GM18907 (cell line): ENCODE measurements at regions not wholly inside any gene's neighbourhood (a gene's known extent, or its start where the extent isn't known, plus 50 kb on each side); places are given as distances from the start of the nearest gene placed in this dataset.

Experiments used
- ATAC-seq: cut with Tn5 transposase; IDR thresholded peaks from one replicate; pipeline ENCODE4 v1.9.1; 2021; ENCODE audit warnings: mild to moderate bottlenecking, moderate library complexity; ENCODE audit not compliant: unreplicated experiment

GRCh38 chr12:105977236-105977635 is 161.5 kb downstream of the NUAK1 start:
- no peak for ATAC-seq

DNA sequence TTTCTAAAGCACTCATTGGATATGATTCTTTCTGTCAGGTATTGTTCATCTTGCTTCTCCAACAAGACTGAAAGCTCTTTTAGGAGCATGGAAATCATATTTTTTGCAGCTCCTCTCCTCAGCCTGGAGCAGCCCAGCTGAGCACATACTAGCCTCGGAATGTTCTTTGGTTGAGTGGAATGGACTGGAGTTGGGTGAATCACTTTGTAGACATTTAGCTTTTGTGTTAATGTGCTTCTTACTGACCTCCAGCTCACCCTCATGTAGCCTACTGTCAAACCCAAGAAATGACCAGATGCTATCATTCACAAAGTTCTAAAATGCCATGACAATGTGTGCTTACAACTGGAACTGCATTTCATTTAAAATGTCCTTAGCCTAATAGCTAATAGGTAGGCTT is 161.1 kb downstream of the NUAK1 start:
- no peak for ATAC-seq

DNA sequence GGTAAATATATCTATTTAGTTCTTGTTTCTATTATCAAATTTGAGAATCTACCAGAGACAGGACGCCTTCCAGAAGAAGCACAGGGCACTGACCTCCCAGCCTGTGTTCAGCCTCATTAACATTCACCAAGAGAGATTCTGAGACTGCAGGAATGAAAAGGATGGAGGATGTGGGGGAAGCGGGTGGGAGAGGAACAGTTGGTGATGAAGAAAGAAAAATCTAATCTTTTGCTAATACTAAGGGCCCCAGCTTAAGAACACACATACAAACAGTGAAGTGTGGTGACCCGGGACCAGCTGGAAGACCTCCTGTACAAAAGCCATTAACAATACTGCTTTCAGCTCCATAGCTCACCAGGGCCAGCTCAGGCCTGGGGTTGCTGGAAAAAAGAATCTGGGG is 160.5 kb downstream of the NUAK1 start:
- no peak for ATAC-seq

GRCh38 chr12:105978686-105979085 is 160.1 kb downstream of the NUAK1 start:
- no peak for ATAC-seq

DNA sequence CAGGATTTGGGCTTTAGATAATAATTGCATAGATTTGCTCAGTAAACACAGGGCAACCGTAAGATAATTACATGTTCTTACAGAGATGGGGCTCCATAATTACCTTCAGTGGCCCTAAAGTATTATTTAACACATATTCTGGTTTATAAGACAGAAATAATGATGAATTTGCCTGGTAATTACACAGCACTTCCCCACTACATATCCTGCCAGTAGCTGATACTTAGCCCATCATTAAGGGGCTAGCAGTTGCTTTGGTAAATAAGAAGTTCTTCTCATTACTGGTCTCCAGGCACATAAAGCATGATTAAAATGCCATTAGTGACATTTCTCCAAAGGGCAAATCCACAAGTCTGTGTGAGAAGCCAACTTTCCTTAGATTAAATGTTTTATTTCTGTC is 158.7 kb downstream of the NUAK1 start:
- ATAC-seq: no peak

DNA sequence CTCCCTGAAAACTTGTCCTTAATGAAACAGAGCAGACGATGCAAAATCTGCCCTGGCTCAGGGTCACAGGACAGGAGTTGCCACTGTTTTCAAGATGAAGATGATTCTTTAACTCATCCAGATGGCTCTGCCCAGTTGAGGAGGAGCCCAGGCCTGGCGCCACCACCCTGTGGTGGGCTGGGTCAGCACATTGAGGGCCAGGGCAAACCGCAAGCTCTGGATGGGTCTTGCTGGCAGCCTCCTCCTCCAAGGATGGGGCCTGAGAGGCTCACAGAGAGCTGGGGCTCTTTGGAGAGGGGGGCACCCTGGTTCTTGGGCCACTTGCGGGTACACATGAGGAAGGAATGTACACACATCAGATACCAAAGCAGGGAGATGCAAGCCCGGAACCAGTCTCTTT is 158.2 kb downstream of the NUAK1 start:
- no peak for ATAC-seq

DNA sequence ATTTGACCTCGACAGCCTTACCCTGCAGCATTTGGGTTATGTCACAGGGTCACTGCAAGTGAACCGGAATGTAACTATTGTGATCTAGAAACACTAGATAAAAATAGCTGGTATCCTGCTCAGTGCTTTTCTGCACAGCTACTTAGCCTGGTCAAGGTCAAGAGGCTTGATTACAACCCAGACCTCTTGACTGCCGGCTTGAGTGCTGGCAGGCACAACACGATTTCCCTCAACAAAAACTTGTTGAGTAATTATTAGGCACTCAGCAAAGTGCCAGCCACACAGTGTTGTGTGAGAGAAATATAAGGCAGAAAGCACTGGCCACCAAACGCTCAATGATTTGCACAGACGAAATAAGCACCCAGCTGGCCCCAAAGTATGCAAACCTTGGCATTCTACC is 156.7 kb downstream of the NUAK1 start:
- no peak for ATAC-seq

DNA sequence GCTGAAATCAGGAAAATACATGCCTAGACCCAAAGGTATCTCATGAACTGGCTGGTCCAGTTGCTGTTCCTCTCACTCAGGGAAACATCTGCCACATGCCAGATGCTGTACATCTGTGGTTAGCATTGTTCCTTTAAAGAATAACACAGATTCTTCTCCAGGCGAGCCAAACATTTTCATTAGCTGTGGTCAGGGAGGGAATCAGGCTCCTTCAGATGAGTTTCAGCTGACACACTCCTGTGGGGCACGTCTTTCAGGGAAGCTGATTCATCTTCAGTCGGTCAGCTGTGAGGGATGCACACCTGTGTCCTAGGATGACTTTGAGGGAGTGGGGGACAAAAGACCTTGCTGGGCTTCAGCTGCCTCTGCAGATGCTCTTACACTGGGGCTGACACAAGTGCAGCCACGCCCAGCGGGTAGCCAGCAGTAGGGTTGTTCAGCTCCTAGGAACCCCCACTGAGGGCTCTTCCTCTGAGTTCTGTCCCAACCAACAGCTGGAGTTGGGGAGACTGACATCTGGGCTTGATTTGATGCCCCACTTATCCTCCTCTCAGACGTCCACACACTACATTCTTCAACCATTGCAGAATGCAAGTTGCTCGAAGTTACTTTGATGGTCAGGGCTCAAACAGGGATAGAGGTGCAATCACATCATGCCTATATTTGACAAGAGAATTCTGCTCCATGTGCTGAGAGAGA is 155.0 kb downstream of the NUAK1 start:
- ATAC-seq: no peak

GRCh38 chr12:105985383-105985782 is 153.4 kb downstream of the NUAK1 start:
- ATAC-seq: no peak

DNA sequence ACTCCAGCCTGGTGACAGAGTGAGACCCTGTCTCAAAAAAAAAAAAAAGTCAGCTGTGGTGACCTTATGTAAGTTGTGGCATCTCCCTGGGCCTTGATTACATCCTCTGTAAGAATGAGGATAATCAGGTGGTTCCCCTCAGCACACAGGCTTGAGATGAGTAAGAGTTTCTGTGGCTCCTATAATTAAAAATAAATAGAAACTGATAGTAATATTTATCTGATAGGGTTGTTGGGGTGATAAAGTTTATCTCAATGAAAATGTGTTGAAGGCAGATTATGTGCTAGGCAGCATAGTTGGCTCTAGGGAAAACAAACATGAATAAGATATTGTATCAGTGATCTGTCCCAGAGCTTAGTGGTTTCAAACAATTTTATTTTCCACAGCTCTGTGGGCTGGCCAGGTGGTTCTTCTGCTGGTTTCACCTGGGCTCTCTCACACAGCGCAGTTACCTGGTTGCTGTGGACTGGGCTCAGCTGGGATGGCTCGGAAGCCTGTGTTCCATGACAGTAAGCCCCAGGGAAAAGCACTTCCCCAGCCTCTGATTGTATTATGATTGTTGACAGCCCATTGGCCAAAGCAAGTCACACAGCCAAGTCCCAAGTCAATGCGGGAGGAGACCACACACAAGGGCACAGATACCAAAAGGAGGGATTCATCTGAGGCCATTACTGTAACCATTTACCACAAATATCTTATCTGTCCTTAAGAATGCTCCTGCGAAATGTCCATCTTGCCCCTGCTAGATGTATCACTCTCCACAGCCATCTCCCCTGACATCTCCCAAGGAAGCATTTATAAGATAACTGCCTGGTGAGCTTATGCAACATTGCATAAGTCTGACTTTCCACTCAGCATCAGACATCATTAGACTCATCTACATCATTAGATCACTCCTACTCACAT is 151.7 kb downstream of the NUAK1 start:
- no peak for ATAC-seq

- ATAC-seq: no peak
These were observed 151.1 kb downstream of the NUAK1 start for GRCh38 chr12:105987685-105988035.

GRCh38 chr12:105992849-105993740 is 145.7 kb downstream of the NUAK1 start:
- ATAC-seq: no peak

GRCh38 chr12:105993766-105994555 is 144.8 kb downstream of the NUAK1 start:
- ATAC-seq: no peak

DNA sequence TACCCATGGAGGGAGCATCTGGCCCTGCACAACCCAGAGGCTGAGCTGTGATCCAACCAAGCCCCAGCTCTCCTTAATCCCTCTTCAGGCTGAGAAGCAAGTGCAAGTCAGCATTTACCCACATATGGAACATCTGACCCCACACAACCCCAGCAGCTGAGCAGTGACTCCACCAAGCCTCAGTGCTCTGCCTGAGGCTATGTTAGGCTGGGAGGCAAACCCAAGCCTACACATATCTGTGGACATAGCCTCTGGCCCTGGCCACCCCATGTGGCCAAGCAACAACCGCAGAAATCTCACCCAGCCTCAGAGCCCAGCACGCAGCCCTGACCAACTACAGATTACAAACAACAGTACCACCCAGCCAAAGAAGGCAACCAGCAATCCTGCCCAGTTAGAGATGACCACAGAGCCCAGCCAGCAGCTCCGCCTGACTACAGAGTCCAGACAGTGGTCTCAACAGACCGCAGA is 142.8 kb downstream of the NUAK1 start:
- ATAC-seq: no peak

DNA sequence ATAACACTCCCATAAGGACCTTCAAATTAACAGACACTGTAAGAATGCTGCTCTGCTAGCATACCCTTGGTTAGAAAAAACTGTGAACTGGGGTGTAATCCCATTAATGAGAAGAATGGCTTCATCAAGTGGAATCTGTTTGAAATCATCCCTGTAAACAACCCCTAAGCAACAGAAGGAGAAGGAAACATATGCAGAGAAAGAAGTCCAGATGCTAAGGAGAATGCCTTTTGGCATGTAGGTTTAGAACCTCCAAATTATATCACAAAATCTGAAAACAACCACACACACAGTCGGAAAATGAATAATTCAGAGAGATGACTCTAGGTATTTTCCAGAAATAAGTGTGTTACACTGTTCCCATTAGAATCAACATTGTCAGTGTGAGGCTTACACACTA is 140.2 kb downstream of the NUAK1 start:
- no peak for ATAC-seq

DNA sequence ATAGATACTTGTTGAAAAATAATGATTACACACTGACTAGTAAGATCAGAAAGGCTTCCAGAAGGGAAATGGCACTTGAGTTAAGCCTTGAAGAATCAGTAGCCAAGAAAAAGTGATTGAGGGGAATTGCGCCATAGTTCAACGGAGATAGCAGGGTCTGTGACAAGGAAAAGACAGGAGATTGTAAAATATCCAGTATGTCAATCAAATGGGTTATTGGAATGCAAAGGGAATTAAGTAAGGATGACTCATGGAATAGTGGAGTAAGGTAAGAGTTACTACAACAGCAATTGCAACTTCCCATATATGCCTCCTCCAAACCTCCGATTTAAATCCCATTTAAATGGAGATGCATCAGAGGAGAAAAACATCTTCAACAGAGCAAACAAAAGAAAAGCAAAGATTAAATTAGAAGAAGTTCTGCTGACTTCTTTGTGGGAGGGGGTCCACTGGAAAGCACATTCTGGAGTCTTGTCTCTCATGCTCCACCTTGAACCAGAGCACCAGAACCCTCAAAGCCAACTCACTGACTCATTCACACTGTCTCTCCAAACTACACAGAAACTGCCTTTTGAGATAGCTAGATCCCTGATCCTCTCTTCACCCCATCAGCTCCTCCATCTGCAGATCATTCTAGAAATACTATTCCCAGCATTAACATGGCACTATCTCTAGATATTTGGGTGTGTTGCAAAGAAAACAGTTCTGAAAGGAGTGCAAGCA is 138.2 kb downstream of the NUAK1 start:
- ATAC-seq: no peak

DNA sequence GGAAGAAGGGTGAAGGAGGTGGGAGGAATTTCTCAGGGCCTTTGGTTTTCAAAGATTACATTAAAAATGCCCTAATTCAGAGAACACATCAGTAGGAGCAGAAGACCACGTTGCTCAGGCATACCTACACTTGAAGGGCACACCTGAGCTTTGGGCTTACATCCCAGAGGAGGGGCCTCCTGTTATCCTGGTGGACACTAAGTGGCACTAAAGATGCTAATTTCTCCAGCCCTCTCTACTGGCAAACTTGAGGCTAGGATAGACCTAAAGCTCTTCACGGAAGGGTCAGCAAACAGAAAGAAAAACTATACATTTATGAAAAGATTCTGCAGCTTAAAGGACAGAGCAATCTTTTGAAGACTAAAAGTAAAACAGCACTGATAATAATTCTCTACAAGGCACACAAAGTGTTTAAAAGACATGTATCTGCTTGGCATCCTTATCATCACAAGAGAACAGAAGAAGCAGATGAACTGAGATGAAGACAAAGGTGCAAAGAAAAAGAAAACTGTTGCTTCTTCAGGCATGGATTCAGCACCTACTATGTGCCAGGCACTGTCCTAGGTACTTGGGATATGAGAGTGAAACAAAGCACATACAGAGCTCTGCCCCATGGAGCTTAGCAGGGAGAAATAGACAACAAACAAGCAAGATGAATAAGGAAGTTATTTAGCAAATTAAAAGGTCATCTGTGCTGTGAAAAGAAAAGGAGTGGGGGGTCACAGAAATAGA is 137.5 kb downstream of the NUAK1 start:
- ATAC-seq: no peak

DNA sequence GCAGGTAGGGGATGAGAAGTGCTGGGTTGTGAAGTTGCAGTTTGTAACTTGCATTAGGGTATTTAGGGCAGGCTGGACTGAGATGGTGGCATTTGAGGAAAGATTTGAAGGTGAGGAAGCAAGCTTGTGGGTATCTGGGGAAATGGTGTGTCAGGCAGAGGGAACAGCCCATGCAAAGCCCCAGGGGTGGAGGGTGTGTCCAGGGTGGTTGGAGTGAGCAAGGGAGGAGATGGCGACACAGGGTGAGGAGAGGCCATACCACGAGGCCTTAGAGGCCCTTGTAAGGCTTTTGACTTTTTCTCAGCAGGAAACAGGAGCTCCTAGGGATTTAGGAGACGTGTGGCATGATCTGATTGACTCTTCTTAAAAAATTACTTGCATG is 136.9 kb downstream of the NUAK1 start:
- no peak for ATAC-seq

- no peak for ATAC-seq
These were observed 135.5 kb downstream of the NUAK1 start for GRCh38 chr12:106003297-106003696.
